ENCODE measurements at regions not wholly inside any gene's neighbourhood (a gene's known extent, or its start where the extent isn't known, plus 50 kb on each side); places are given as distances from the start of the nearest gene placed in this dataset.

DNA sequence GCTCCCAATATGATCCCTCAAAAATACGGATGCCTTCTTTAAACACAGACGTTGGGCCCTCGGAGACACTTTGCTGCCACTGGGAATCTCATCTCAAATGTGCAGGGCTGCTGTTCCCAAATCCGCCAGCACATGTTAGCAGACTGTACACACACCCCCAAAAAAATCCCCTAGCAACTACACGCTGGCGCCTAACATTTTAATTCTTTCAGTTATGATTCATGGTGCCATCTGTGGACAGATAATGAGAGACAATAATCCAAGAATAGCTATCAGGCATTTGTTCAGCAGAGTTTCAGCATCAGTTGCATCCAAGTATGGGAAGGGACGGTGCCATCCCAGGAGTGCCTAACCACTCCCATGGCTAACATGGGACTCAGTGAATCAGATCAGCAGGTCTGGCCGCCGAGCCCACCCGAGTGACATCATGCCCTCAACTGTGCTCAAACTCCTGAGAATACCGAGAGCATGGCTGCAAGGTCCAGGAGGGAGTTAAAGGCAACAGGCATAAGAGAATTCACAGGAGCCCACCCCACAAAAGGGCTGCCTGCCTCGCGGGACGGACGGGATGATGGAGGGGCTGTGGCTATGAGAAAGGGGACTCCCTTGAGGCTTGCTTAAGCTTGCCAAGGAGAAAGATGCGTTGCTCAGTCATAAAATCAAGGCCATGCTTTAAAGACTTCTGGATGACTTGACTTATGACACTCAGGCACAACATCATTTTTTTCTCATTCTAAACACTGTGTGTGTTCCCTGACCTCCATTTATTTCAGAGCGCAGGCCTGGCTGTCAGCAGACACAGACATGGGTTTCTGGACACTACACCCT, 337.0 kb downstream of the SHANK2 start:
- no peak for DNase-seq

DNA sequence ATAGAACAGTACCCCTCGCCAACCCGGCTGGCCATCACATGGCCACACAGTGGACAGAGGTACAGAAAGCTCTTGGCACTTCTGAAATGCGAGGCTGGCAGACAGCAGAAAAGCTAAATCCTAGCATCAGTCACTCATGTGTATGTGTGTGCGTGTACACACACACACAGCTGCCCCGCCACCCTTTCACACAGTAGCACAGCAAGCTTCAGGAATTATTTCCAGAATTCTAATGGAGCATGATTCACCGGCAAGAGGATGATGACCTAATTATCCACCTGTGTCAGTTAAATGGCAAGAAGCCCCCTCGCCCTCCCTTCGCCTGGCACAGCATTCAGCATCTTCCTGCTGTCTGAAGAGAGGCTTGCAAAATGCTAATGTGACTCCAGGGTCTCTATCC, 336.0 kb downstream of the SHANK2 start:
- no peak for DNase-seq

DNA sequence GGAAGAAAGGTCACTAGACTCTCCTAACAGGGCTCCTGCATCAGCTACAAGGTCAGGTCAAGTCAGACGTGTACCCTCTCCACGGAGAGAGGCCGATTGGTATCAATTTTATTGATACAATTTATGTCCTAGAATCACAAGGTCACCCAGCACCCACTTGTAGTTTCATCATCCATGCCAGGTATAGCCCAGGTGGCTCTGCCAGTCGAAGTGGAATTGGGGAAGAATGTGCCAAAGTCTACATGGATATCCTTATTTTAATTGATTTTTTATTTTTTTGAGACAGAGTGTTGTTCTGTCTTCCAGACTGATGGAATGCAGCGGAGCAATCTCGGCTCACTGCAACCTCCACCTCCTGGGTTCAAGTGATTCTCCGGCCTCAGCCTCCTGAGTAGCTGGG, 334.1 kb downstream of the SHANK2 start:
- no peak for DNase-seq

DNA sequence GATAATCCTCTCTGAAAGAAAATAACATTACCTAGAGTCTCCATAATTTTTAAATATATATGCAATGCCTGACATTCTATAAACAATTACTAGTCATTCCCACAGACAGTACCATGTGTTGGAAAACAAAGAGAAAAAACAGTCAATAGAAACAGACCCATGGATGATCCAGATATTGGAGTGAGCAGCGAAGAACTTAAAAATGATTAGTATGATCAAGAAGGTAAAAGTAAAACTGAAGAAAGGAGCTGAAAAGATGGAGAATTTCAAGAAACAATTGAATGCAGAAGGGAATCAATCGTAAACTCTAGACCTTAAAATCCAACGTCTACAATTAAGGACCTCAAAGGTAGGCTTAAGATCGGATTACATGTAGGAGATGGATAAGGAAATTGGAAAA, 330.6 kb downstream of the SHANK2 start:
- DNase-seq: no peak

DNA sequence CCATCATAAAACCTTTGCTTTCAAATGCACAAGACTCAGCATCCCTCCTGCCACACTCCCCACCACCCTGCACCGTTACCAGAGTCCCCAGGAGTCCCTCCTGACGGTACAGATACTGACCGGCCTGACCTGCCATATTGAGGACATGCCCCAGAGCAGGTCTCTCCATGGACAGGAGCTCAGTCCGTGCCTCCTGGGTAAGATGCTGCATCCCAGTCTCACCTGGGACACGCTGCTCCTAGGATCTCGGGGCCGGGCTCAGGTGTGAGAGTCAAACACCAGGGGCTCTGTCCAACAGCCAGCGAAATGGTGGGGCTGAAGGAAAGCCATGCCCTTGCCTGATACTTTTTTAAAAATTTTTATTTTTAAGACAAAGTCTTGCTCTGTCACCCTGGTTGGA, 328.3 kb downstream of the SHANK2 start:
- DNase-seq: no peak

DNA sequence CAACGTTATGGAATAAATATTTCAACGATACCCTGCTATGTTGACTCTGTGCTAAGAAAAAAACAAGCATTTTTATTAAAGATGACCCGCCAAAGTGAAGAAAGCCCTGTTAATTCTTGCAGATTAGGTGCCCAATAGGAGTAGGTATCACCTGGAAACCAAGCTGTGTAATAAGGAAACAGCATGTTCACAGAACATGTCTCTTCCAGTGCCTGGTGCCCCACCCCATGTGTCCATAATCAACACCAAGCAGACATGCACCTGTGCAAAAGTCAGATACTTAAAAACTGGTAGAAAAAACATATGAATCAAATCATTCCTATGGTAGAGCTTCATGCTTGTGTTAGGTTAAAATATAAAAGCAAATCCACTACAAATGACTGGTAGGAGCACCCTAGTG, 327.1 kb downstream of the SHANK2 start:
- no peak for DNase-seq

DNA sequence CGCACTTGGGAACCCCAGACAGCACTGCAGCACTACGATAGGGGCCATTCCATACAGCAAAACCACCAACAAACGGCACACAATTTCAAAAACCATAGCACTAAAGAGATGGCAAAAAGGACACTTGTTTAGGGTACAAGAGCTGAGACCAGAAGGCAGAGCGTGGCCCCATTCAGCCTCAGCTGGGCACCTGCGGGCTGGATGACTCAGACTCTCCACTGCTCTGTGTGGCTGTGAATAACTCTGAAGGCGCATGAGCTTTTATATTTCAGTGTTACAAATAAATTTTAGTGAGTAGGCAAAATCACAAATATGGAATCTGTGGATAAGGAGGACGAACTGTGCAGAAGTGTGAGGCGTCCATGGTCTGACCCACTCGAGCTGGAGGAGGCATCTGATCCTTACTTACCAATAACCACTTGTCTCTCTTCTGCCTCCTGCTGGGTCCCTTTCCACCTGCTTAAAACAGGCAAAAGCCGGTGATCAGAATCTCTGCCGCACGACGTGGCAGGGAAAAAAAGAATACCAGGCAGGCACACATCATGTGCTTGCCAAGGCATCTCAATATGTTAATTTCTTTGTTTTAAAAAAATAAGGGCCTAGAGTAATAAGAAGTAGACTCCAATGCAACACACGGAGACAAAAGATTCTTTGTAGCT, 325.7 kb downstream of the SHANK2 start:
- DNase-seq: no peak

DNA sequence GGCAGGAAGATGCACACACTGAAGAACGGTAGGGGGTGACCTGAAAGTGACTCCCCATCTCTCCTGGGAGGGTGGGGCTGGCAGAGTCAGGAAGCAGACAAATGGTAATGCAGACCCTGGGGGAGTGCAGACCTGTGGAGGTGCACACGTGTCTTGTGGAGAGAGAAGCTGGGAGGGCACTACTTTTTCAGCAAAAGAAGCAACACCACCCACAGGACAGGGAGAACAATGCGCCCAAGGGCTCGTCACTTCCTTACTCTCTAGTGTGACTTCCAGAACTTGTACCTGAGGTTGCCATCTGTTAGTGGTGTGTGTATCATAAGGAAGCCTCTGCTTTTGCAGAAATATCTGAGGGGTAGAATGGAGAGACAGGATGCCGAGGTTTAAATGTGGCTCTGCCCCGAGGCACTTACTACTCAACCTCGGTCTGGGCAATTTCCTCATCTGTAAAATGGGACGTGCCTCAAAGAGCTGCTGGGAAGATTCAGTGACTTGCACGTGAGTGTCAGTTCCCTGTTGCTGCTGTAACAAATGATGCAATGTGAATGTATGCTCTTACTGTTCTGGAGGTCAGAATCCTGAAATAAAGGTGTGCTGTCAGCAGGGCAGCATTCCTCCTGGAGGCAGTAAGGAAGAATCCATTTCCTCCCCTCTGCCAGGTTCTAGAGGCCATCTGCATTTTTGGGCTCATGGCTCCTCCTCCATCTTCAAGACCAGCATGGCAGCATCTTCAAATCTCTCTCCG, 323.4 kb downstream of the SHANK2 start:
- peak; percentile 27 for DNase-seq

DNA sequence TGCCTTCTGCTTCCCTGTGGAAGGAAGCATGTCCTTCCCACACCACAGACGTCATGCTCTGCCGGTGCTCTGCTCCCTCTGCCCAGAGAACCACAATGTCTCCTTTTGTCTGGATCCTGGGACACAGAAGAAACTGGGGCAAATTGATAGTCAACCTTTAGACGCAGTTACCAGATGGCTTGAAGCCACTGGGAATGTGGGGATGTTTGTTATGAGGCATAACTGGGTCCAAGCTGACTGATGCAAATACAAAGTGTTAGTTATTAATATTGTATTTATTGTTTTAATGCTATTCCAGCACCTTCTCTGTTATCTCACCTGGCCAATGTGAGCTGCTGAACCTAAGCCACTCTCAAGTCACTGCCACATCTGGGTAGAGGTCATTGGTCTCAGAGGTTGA, 322.2 kb downstream of the SHANK2 start:
- no peak for DNase-seq

DNA sequence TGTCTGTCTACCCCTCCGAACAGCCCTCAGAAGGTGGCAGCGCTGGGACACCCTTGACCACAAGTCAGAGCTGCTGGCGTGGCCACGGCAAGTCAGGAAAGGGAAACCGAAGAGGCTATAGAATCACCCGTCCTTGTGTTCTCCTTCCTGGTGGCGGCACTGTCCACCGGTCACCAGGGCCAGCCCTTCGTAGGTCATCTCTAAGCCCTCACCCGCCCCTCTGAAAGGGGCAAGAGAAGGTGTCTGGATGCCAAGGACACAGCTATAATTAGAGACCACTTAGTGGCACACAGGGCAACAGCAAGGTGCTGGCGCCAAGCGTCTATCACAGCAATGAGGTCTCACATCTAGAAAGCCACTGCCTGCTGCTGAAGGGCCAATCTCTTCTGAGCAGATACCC, 320.9 kb downstream of the SHANK2 start:
- DNase-seq: no peak

DNA sequence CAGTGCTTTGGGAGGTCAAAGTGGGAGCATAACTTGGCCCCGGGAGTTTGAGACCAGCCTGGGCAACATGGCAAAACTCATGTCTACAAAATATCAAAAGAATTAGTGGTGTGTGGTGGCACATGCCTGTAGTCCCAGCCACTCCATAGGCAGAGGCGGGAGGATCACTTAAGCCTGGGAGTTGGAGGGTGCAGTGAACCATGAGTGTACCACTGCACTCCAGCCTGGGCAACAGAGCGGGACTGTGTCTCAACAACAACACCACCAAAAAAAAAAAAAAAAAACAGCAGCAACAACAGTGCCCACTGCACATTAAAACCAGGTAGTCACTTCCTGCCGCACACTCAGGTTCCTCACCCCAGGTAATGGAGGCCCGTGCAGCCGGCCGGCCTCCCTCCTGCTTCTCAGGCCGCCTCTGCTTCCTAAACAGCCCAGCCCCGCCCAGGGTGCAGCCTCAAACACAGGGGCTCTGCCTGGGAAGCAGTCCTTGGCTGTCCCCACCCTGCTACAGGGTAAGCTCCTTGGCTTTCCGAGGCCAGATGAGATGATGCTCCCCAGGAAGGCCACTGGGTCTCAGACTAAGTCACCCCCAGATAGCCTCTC, 318.3 kb downstream of the SHANK2 start:
- no peak for DNase-seq

DNA sequence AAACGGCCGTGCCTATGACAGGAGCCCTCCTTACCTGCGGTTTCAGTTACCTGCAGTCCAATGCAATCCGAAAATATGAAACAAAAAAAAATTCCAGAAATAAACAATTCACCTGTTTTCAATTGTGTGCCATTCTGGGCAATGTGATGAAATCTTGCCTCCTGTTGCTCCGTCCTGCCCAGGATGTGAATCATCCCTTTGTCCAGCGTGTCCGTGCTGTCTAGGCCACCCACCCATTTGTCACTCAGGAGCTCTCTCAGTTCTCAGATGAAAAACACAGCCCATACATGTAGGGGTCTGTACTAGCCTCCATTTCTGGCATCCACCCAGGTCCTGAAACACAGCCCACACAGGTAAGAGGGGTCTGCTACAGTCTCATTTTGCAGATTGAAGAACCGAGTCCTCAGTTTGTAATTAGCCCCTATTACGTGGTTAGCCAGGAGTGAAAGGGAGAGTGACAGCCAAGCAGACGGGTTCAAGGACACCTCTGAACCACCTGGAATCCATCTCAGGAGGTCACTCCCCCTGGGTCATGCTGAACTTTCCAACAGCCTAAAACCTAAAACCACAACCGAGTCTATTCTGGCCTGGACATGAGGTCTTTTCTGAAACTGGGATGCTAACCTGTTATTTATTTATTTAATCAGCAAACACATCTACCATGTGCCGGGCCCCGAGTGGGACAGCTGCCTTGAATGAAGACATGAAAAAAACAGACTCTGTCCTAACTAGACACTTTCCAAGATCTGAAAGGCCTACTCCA, 317.2 kb downstream of the SHANK2 start:
- DNase-seq: no peak

DNA sequence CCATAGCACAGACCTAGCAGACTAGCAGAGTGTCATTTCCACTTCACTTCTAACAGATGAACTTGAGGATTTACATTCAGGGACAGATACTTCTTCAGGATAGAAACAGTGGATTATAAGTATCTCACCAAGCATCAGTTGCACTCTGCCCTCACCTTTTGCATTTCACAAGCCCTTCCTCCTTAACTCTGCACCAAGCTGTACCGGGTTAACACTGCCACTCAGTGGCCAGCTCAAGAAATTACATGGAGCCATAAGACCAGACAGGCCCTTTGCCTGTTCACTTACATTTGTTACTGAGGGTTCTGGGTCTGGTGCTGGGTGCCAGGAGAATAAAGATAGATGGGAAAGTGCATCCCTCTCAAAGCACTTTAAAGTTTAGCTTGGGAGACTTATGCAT, 309.8 kb downstream of the SHANK2 start:
- DNase-seq: peak; percentile 40

DNA sequence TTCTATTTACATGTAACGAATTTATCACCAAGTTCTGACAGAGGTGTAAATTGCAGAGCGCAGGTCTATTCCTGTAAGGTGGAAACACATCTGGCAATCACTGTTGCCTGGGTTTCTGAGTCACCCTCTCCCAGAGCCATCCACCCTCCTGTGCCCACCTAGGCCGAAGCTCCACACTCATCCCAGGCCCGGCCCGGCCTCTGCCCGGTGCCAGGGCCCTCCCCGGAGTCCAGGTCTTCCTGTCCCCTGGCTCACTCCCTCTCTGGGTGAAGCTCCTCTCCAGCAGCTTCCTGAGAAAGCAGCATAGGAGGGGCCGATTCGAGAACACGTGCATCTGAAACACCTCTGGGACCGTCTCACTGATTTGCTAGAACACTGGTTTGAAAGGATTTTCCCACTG, 308.2 kb downstream of the SHANK2 start:
- DNase-seq: no peak

DNA sequence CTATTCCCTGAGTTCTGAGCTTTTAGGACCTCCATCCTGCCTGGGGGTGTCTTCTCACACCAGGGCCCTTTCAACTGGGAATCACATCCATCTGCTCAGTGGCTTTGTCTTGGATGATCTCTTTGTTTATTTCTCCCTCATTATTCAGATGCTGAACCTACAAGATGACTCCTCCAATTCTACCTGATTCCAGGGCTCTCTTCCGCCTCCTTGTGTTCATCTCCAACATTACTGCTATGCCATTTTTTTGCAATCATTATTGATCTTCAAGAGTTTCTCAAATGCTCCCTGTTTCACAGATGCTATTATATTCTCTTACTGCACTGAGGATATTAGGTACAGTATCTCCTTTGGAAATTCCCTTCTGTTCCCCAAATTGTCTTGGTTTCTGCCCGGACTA, 307.7 kb downstream of the SHANK2 start:
- no peak for DNase-seq

DNA sequence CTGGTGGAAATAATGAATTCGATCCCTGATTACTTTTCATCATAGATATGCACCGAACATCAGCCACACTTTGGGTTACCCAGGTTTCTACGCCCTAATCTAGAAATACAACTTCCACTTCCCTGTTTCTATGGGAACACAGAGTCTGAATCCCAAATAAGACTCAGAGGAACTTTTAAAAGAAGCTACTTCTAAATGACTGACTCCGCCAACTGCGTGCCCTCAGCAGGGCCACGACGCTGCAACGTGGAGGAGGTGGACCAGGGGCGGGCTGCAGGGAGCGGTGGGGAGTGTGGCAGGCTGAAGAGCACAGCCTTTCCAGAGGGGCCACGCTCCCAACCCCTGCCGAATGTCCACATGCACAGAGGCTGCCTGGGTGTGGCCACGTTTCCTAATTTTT, 304.0 kb downstream of the SHANK2 start:
- DNase-seq: no peak

DNA sequence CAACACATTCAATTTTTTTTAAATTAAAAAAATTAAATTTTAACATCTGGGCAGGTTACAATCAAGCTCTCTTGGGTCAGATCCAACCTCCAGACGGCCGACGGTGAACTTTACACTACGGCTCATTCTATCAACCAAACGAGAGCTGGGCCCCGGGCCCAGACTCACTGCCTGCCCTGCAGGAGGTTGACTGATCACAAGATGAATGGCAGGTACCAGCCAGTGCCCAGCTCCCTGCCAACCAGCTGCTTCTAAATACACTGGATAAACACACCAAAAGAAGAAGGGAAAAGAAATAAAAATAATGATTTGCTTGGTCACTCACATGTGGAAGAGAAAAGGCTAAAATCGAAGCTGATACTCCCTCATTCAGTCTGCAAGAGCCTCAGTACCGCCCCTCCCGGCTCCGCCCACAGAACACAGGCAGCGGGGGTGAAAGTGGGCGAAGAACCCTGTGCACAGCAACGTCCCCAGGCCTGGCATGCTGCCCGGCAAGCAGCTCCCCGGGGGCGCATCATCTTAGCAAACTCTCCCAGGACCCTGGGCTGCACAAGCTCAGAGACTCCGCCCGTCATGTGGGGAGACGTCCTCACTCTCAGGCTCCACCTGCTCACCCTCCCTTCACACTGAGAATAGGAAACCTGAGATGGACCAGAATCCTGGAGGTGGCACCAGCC, 303.4 kb downstream of the SHANK2 start:
- DNase-seq: no peak

DNA sequence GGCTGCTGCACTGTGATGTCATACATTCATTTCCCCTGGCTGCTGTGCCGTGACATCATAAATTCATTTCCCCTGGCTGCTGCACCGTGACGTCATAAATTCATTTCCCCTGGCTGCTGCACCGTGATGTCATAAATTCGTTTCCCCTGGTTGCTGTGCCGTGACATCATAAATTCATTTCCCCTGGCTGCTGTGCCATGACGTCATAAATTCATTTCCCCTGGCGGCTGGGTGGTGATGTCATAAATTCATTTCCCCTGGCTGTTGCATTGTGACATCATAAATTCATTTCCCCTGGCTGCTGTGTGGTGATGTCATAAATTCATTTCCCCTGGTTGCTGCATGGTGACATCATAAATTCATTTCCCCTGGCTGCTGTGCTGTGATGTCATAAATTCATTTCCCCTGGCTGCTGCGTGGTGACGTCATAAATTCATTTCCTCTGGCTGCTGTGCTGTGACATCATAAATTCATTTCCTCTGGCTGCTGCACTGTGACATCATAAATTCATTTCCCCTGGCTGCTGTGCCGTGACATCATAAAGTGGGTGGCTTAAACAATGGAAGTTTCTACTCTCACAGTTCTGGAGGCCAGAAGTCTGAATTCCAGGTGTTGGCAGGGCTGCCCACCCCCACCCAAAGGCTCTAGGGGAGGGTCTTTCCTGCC, 301.1 kb downstream of the SHANK2 start:
- no peak for DNase-seq

DNA sequence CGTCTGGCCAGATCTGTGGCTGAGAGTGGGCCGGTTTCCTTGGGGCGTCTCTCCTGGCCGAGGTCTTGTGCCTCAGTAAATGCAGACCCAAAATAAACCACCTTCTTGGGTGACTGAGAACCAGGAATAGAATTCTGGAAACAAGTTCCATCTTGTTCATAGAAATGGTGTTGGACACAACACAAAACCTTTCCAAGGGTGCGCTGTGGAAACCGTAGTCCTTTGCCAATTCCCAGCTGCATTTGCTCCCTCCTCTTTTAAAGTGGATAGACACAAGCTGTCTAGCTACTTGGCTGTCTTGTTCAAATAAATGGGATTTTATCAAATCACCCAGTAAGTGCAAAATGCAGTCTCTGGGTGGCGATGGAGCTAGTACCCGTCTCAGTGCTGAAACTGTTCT, 300.2 kb downstream of the SHANK2 start:
- DNase-seq: no peak

DNA sequence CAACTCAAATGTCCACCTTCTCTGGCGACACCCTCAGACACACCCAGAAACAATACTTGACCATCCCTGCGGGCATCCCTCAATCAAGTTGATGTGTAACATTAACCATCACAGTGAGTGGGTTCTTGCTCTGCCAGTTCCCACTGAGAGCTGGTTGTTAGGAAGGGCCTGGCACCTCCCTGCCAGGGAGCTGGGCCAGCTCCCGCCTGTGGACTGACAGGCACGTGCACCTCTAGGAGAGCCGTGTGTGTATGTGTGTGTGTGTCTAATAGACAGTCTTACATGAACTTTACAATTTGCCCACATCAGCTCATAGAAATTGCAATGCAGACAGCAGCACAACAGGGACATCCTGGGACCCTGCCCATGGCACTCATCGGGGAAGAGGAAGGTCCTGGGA, 298.7 kb downstream of the SHANK2 start:
- DNase-seq: no peak

DNA sequence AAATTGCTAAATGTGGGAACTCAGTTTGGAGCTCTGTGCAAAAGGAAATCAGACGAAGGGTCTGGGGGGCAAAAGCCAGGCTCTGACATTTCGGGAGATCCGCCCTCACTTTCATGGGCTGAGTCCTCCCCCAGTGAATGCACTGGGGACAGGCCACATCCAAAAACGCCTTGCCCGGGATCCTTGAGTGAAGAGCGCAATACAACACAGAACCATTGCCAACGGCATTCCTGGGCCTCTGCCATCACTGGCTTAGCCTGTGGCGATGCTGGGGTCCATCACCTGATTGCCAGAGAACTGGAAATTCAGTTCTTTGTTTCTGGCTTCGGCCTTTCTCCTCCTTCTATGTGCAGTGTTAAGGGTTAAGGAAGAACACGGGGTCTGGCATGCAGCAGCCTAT, 297.9 kb downstream of the SHANK2 start:
- DNase-seq: no peak

All from RPMI8226 (cell line).